NCI-H1105 treated with DMSO at 0.1 percent for 48 hours (cell line): ENCODE measurements at regions not wholly inside any gene's neighbourhood (a gene's known extent, or its start where the extent isn't known, plus 50 kb on each side); places are given as distances from the start of the nearest gene placed in this dataset.

Experiments used
- DNase-seq: peaks from one replicate; lab custom pipeline; 2025; lab: John Stamatoyannopoulos, UW

DNA sequence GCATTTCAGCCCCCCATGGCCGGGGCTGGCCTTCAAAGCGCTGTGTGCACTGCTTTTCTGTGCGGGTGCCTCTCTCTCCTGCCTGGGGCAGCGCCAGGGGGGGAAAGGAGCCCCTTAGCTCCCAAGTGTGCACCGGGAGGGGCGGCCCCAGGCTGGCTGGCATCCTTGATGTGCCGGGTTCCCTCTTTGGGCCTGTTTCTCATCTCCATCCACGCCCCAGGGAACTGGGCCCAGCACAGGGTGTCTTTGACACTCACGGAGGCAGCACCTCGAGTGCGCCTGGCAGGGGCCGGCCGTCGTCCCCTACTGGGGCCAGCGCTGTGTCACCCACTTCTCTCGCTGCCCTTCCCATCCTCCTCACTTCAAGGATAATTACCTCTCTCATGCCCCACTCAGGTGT is 324.3 kb downstream of the TEX29 start:
- DNase-seq = no peak

DNA sequence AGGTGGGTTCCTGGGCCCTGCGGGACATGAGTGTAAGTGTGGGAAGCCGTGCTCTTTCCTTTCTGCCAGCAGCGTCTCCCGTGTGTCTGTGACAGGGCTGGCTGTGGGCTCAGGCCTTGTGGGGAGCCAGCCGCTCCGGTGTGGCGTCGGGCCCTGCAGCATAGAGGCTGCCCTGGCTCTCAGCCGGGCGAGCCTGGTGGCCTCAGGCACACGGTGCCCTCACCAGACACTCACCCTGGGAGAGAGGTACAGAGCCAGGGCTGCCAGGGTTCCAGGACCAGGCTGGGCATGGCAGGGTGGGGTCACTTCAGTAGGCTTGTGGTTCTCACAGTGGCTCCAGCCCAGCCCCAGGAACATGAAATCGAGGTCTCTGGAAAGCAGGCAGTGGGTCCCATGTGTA is 324.8 kb downstream of the TEX29 start:
- no peak for DNase-seq

DNA sequence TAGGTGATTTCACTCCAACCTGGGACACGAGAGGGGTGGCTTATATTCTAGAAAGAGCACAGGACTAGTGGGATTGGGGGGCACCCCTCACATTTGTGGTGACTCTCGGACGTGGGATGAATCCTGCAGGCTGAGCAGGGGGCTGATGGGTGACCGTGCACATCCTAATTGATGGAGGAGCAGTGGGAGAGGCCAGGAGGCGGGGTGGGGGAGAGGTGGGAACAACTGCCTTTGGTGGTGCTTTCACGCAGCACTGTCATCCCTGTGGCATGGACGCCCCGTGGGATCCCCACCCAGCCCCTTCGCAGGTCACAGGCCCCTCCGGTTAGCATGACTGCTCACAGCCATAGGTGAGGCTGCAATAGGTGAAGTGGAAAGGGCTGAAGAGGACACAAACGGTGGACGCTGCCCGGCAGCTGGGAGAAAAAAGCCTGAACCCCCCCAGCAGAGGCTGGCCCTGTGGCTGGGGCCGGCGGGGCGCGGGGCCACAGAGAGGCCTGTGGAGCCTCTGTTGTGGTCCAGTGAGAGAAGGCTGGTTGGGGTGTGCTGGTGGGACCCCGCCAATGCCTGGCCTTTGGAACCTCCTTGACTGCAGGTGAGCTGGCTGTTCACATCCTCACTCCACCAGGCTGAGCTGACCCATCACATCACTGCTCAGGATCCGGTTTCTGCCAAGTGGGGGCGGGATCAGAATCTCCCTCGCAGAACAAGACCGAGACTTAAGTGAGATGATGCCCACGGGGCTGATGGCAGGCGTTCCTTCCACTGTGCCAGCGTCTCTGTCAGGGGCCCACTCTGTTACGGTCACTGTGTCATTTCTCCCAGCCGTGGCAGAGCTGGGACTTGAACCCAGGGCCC is 325.4 kb downstream of the TEX29 start:
- no peak for DNase-seq

- no peak for DNase-seq
Observed at GRCh38 chr13:111646456-111646855, 326.0 kb downstream of the TEX29 start.

GRCh38 chr13:111648885-111649284 is 328.4 kb downstream of the TEX29 start:
- DNase-seq = no peak

- no peak for DNase-seq
Observed at GRCh38 chr13:111650626-111651025, 330.2 kb downstream of the TEX29 start.

GRCh38 chr13:111652676-111653075 is 332.2 kb downstream of the TEX29 start:
- DNase-seq = no peak

DNA sequence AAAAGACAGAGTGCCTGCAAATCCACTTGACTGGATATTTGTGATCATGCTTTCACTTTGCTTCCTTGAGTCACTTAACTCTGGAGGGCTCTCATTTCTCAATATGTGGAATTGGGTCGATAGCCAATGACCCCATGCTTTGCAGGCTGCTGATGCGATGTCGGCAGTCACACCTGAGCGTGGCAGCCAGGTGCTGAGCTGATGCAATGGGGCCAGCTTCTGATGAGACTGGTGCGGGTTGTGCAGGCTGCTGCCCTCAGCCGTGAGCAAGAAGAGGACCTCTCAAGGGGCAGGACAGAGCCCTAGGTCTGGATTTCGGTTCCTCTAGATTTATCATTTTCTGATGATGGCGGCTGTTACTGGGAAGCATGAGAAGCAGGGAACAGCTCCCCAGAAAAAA is 334.1 kb downstream of the TEX29 start:
- no peak for DNase-seq

DNA sequence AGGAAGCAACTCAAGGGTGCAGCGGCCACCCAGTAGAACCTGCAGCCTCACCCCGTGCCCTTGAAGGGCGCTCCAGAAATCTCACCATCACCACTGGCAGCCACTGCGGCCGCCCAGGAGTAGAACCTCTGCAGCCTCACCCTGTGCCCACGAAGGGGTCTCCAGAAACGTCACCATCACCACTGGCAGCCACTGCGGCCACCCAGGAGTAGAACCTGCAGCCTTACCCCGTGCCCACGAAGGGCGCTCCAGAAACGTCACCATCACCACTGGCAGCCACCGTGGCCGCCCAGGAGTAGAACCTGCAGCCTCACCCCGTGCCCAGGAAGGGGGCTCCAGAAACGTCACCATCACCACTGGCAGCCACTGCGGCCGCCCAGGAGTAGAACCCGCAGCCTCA is 336.0 kb downstream of the TEX29 start:
- DNase-seq = no peak

DNA sequence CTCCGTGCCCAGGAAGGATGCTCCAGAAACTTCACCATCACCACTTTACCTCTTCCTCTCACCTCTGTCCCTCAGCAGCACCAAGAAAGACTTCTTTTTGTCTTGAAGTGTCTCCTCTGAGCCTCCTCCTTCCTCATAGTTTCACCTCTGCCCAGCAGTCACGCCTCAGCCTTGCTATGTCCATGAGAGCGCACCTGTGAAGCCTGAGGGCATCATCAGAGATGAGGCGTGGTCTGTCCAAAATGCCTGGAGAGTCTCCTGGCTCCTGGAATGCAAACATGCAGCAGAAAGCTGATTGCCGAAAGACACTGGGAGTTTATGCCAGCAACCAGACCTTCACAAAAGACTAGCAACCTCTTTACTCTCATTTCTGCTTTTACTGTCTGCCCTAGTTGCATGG is 336.6 kb downstream of the TEX29 start:
- no peak for DNase-seq

DNA sequence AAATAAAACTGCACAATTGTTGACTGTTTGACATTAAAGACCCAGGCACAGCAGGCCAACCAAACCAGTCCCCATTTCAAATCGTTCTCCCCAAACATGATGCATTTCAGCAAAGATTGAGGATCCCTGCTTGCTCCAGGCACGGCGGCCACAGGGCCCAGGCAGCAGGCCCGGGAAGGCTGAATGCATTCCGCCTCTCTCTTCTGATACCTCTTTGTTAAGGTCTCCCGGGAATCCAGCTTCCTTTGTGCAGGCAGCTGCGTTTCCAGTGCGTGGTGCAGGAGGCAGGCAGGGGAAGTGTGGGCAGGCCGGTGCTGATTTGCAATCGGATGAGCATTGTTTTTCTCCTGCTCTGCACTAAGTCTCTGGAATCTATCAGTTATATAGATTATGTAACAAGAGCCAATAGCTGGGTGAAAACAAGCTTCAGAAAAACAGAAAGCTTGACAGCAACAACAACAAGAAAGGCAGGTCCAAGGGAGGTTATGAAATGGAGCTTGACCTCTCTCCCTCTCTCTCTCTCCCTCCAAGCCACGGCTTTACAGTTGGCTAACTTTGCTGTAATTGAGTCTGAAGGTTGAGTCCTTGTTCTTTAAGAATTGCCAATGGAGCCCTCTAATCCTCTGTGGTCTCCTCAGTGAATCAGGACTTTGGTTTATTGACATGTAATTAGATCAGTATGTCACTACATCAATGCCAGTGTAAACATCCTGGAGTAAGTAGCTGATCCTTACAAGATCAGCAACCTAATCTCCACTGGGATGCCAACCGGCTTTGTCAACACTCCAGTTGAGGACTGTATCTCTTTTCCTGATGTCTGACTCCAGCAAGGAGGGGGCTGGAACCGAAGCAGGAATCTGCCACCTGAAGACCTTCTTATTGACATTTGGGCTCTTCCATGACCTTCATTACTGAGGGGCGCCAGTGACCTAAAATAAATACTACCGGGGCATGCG is 338.0 kb downstream of the TEX29 start:
- DNase-seq = no peak

DNA sequence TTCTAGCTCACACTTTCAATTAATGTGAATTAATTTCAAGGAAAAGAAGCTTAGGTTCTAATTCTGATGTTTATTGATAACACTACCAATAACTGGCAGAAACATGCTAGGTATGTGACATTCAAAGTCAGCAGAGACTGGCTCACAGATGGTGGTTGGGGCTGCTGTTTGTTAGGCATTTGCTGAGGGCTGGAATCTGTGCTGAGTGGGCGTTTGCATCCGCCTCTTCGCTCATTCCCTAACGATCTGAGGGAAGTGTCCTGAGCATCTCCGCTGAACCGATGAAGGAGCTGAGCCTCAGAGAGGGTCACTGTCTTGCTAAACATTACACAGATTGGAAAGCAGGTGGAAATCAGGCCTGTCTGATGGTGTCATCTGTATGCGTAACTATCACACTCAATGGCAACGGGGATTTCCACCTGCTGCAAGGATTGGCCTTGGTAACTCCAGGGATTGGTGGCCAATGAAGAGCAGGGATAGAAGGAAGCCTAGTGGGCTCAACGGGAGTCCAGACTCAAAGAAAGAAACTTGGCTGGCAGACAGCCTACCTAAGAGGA is 338.9 kb downstream of the TEX29 start:
- DNase-seq = no peak

GRCh38 chr13:111659842-111660241 is 339.4 kb downstream of the TEX29 start:
- DNase-seq = no peak

DNA sequence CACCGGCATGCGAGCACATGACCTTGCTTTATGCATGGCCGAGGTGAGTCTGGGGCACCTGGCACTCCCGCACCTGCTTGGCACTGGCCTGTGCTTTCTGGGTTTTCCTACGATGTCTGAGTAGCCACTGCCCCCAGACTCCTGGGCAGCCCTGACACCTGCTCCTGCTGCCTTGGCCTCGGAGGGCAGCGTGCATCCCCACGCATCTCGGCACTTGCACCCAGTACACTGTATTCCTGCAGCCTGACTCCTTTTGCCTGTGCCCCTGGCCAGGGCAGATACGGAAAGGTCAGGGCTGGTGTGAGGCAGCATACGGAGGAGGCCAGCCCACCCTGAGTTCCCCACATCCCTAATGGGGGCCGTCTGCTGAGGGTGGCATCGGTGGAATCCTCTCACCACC is 340.6 kb downstream of the TEX29 start:
- DNase-seq = no peak

GRCh38 chr13:111661776-111662175 is 341.3 kb downstream of the TEX29 start:
- no peak for DNase-seq

DNA sequence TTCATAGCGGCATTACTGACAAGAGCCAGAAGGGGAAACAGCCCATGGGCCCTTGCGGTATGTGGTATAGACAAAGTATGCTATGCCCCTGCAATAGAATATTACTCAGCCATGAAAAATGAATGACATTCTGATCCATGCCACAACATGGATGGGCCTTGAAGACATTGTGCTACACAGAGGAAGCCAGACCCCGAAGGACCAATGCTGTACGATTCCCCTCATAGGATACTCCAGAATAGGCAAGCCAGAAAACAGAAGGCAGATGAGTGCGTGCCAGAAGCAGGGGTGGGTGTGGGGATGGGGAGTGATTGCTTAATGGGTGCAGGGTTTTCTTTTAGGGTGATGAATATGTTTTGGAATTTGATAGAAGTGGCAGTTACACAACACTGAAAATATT is 342.0 kb downstream of the TEX29 start:
- DNase-seq = no peak

GRCh38 chr13:111662895-111663294 is 342.5 kb downstream of the TEX29 start:
- DNase-seq = no peak

DNA sequence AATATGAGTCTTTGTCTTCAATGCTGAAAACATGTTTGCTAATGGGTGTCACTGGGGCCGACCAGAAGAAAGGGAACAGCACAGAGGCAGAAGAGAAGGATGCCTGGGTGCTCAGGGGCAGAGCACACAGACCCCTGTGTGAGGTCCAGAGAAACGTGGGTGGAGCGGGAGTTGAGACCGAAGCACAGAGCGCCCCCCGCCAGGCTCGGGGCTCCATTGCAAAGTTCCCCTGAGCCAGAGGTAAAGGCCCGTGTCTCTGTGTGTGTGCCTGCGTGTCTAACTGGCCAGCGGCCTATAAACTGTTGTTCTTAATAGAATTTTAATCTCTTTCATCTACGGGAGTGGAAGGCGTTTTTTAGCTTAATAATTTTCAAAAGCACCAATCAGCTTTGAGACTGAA is 343.1 kb downstream of the TEX29 start:
- no peak for DNase-seq

DNA sequence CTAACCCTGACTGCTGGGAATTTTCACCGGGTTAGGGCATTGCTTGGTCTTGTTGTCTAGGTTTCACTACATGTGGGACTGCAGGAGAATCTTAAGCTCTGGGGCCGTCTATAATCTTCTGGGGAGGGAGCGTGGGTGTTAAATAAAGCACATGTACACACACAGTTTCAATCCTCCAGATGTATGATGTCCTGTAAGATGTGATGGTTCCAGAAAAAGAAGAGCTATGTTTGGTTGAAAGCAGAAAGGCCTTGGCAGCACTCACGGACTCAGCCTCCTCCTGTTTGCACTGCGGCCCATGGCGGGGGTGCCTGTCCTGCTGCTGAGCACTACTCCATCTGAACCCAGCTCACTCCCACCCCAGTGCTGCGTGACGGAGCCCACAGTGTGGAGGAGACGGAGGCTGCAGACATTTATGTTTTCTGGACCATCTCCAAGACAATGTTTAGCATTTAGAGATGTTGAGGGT is 343.5 kb downstream of the TEX29 start:
- DNase-seq = no peak

GRCh38 chr13:111664696-111665095 is 344.3 kb downstream of the TEX29 start:
- DNase-seq = no peak

- DNase-seq = no peak
Observed at GRCh38 chr13:111665691-111666095, 345.3 kb downstream of the TEX29 start.

GRCh38 chr13:111666164-111666776 is 345.8 kb downstream of the TEX29 start:
- no peak for DNase-seq
